HL-60 (cell line): ENCODE measurements at regions not wholly inside any gene's neighbourhood (a gene's known extent, or its start where the extent isn't known, plus 50 kb on each side); places are given as distances from the start of the nearest gene placed in this dataset.

Experiments
- DNase-seq, 2 experiments: peaks; one replicate each; pipeline ENCODE4 v3.0.0-alpha.2; 2010 to 2020; ENCODE audit warnings: low read depth in 1 of 2, low spot score in 1 of 2
- H3K27ac ChIP-seq: fragments of 250-450 bp; sonication (Bioruptor Pico); replicated peaks from 2 replicates; pipeline ENCODE4 v1.5.1; 2020; ENCODE audit warnings: mild to moderate bottlenecking, moderate library complexity
- H3K27me3 ChIP-seq: fragments of 250-450 bp; sonication (Bioruptor Pico); 2 replicates; pipeline ENCODE4 v1.5.1; 2021; ENCODE audit warnings: mild to moderate bottlenecking, moderate library complexity; ENCODE audit not compliant: insufficient read depth, poor library complexity, severe bottlenecking
- H3K4me3 ChIP-seq: replicated peaks from 2 replicates; pipeline ENCODE4 v1.5.1; 2011; ENCODE audit warnings: mild to moderate bottlenecking, control low read depth, low read length; ENCODE audit not compliant: insufficient read depth
- GABPA ChIP-seq: IDR thresholded peaks from 2 replicates; pipeline ENCODE4 v1.6.1; 2012; ENCODE audit warnings: low read depth
- POLR2AphosphoS5 ChIP-seq: IDR thresholded peaks from 2 replicates; pipeline ENCODE4 v1.6.1; 2012; ENCODE audit warnings: low read depth
- REST ChIP-seq: IDR thresholded peaks from 2 replicates; pipeline ENCODE4 v1.6.1; 2012; ENCODE audit warnings: low read depth; ENCODE audit not compliant: insufficient replicate concordance
- SPI1 ChIP-seq: IDR thresholded peaks from 2 replicates; pipeline ENCODE4 v1.6.1; 2012; ENCODE audit warnings: low read depth, mild to moderate bottlenecking, borderline replicate concordance
- TF ChIP-seq, protein P1 (sequence below): IDR thresholded peaks from one replicate; pipeline ENCODE4 v1.5.1; 2011; ENCODE audit warnings: low read length, control low read depth, inconsistent platforms; ENCODE audit not compliant: insufficient read depth

GRCh38 chr3:84547207-84547606 lies 411.6 kb upstream of the CADM2 start:
- H3K4me3 ChIP-seq = no peak overlapping the region
- no peak for DNase-seq
- no peak overlapping the region for H3K27ac ChIP-seq
- H3K27me3 ChIP-seq = no peaks in the 10 kb centered on the region
- TF ChIP-seq GABPA = no peak
- no peak for TF ChIP-seq REST
- no peak for TF ChIP-seq POLR2AphosphoS5
- TF ChIP-seq, protein P1, sequence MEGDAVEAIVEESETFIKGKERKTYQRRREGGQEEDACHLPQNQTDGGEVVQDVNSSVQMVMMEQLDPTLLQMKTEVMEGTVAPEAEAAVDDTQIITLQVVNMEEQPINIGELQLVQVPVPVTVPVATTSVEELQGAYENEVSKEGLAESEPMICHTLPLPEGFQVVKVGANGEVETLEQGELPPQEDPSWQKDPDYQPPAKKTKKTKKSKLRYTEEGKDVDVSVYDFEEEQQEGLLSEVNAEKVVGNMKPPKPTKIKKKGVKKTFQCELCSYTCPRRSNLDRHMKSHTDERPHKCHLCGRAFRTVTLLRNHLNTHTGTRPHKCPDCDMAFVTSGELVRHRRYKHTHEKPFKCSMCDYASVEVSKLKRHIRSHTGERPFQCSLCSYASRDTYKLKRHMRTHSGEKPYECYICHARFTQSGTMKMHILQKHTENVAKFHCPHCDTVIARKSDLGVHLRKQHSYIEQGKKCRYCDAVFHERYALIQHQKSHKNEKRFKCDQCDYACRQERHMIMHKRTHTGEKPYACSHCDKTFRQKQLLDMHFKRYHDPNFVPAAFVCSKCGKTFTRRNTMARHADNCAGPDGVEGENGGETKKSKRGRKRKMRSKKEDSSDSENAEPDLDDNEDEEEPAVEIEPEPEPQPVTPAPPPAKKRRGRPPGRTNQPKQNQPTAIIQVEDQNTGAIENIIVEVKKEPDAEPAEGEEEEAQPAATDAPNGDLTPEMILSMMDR = no peak
- no peak for TF ChIP-seq SPI1

- DNase-seq = peak in 1 of 2 experiments; percentile 5
- H3K27me3 ChIP-seq = no peaks in the 10 kb centered on the region
- H3K4me3 ChIP-seq = no peak overlapping the region
- no peak overlapping the region for H3K27ac ChIP-seq
- TF ChIP-seq, protein P1 = peak; percentile 40
- TF ChIP-seq GABPA = no peak
These were observed 410.5 kb upstream of the CADM2 start for GRCh38 chr3:84547971-84548970.

- Histone ChIP-seq H3K4me3 (no peak overlapping the region), H3K27me3 (no peaks in the 10 kb centered on the region), H3K27ac (no peak overlapping the region)
- no peak for DNase-seq
- TF ChIP-seq GABPA (no peak), REST (no peak), POLR2AphosphoS5 (no peak), SPI1 (no peak)
- TF ChIP-seq, protein P1 = no peak
These were observed 403.2 kb upstream of the CADM2 start for GRCh38 chr3:84555629-84556028.
